ENCODE measurements at regions not wholly inside any gene's neighbourhood (a gene's known extent, or its start where the extent isn't known, plus 50 kb on each side); places are given as distances from the start of the nearest gene placed in this dataset.

GRCh38 chr2:181262782-181263181 lies 194.4 kb upstream of the ITGA4 start:
- no peak for TF ChIP-seq CTCF (IDR thresholded peaks at IDR 0.05; ENCODE audit: low read depth, low read length)
- TF ChIP-seq EZH2phosphoT487 (IDR thresholded peaks at IDR 0.05; ENCODE audit: low read depth) = no peak
